ENCODE measurements at regions not wholly inside any gene's neighbourhood (a gene's known extent, or its start where the extent isn't known, plus 50 kb on each side); places are given as distances from the start of the nearest gene placed in this dataset.

DNA sequence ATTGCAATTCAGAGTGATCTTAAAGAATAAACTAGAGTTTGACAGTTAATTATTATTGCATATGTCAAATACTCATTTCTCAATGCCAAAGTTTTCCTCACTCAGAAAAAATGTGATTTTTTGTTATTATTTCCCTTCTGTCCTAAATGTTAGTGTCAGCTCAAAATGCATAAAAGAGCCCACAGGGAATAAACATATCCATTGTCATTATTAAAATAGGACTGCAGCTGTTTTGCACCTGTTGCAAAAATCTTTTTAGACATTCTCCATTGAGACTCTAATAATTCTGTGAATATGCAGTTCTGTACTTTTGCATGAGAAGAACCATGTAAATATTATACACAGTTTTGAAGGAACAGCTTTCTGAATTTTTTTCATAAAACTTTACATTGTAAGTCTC lies 540.0 kb upstream of the SLC39A10 start:
- no peaks in the 10 kb centered on the region for H3K9me2 ChIP-seq (replicated peaks; ENCODE audit: insufficient read depth)
- H3K4me2 ChIP-seq = no peak overlapping the region
- no peak for TF ChIP-seq EZH2phosphoT487 (IDR thresholded peaks at IDR 0.05; ENCODE audit: low read depth, severe bottlenecking, unreplicated experiment)
- no peak for TF ChIP-seq EZH2 (IDR thresholded peaks at IDR 0.05; ENCODE audit: borderline replicate concordance)
- TF ChIP-seq, protein P1, sequence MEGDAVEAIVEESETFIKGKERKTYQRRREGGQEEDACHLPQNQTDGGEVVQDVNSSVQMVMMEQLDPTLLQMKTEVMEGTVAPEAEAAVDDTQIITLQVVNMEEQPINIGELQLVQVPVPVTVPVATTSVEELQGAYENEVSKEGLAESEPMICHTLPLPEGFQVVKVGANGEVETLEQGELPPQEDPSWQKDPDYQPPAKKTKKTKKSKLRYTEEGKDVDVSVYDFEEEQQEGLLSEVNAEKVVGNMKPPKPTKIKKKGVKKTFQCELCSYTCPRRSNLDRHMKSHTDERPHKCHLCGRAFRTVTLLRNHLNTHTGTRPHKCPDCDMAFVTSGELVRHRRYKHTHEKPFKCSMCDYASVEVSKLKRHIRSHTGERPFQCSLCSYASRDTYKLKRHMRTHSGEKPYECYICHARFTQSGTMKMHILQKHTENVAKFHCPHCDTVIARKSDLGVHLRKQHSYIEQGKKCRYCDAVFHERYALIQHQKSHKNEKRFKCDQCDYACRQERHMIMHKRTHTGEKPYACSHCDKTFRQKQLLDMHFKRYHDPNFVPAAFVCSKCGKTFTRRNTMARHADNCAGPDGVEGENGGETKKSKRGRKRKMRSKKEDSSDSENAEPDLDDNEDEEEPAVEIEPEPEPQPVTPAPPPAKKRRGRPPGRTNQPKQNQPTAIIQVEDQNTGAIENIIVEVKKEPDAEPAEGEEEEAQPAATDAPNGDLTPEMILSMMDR (IDR thresholded peaks at IDR 0.05; ENCODE audit: poor library complexity) = no peak
- no peaks in the 10 kb centered on the region for H3K4me1 ChIP-seq (ENCODE audit: insufficient read depth)
- no peaks in the 10 kb centered on the region for H3K36me3 ChIP-seq (replicated peaks; ENCODE audit: insufficient read depth, low read depth)
- H4K20me1 ChIP-seq (ENCODE audit: insufficient read depth, poor library complexity, severe bottlenecking) = no peaks in the 10 kb centered on the region
- no peak overlapping the region for H2AFZ ChIP-seq
- no peaks in the 10 kb centered on the region for H3K27me3 ChIP-seq
- H3K27ac ChIP-seq = no peak overlapping the region
- DNase-seq (ENCODE audit: low spot score) = no peak
- no peaks in the 10 kb centered on the region for H3K9me3 ChIP-seq (ENCODE audit: low read depth)
- no peak overlapping the region for H3K4me3 ChIP-seq
- H3K79me2 ChIP-seq = no peaks in the 10 kb centered on the region

DNA sequence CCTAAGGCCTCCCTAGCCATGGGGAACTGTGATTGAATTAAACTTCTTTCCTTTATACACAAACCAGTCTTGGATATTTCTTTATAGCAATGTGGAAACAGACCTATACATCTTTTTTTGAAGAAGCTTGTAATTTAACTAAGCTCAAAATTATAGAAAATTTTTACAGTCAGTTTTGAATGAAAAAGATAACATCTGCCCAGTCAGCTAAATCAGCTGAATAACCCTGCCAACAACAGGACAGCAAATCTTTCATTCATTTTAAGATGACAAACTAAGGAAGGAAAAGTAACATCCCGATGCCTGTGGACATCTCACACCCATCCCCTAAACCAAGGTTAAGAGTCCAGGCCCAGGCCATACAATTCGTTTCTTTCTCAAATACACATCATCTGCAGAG lies 541.3 kb upstream of the SLC39A10 start:
- Histone ChIP-seq H3K4me1 (ENCODE audit: insufficient read depth) (no peaks in the 10 kb centered on the region), H3K36me3 (replicated peaks; ENCODE audit: insufficient read depth, low read depth) (no peaks in the 10 kb centered on the region), H3K79me2 (no peaks in the 10 kb centered on the region), H3K27me3 (no peaks in the 10 kb centered on the region), H3K9me2 (replicated peaks; ENCODE audit: insufficient read depth) (no peaks in the 10 kb centered on the region), H3K27ac (no peak overlapping the region), H3K9me3 (ENCODE audit: low read depth) (no peaks in the 10 kb centered on the region), H3K4me2 (no peak overlapping the region), H4K20me1 (ENCODE audit: insufficient read depth, poor library complexity, severe bottlenecking) (no peaks in the 10 kb centered on the region), H3K4me3 (no peak overlapping the region), H2AFZ (no peak overlapping the region)
- whole genome bisulfite sequencing (ENCODE audit: low lambda C conversion rate, missing lambda C conversion rate) = 36% methylated on average over 2 of the region's 2 CpGs
- no peak for TF ChIP-seq EZH2phosphoT487 (IDR thresholded peaks at IDR 0.05; ENCODE audit: low read depth, severe bottlenecking, unreplicated experiment)
- TF ChIP-seq EZH2 (IDR thresholded peaks at IDR 0.05; ENCODE audit: borderline replicate concordance) = no peak
- TF ChIP-seq, protein P1 (IDR thresholded peaks at IDR 0.05; ENCODE audit: poor library complexity) = no peak
- no peak for DNase-seq (ENCODE audit: low spot score)

DNA sequence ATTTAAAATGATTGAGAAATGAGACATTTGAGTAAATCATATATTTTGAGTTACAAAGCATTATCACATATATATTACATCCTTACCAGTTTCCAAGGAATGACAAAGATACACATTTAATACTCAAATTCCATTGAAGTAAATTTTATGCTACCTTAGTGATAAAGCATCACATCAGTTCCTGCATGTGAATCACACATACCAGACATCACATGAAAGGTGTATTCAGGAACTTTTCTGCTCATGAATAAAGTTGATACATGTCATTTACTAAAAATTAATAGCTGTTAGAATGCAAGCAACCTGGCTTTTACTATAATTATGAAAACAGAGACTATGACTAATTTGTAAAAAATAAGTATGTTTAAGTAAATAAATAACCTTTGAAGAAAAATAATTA lies 548.8 kb upstream of the SLC39A10 start:
- Histone ChIP-seq H3K4me3 (no peak overlapping the region), H3K36me3 (replicated peaks; ENCODE audit: insufficient read depth, low read depth) (no peaks in the 10 kb centered on the region), H3K79me2 (no peaks in the 10 kb centered on the region), H3K9me2 (replicated peaks; ENCODE audit: insufficient read depth) (no peaks in the 10 kb centered on the region), H3K4me1 (ENCODE audit: insufficient read depth) (no peaks in the 10 kb centered on the region), H4K20me1 (ENCODE audit: insufficient read depth, poor library complexity, severe bottlenecking) (no peaks in the 10 kb centered on the region), H3K27ac (no peak overlapping the region), H3K9me3 (ENCODE audit: low read depth) (no peaks in the 10 kb centered on the region), H2AFZ (no peak overlapping the region), H3K27me3 (no peaks in the 10 kb centered on the region), H3K4me2 (no peak overlapping the region)
- TF ChIP-seq, protein P1 (IDR thresholded peaks at IDR 0.05; ENCODE audit: poor library complexity) = no peak
- TF ChIP-seq EZH2 (IDR thresholded peaks at IDR 0.05; ENCODE audit: borderline replicate concordance) = no peak
- no peak for TF ChIP-seq EZH2phosphoT487 (IDR thresholded peaks at IDR 0.05; ENCODE audit: low read depth, severe bottlenecking, unreplicated experiment)
- no peak for DNase-seq (ENCODE audit: low spot score)

DNA sequence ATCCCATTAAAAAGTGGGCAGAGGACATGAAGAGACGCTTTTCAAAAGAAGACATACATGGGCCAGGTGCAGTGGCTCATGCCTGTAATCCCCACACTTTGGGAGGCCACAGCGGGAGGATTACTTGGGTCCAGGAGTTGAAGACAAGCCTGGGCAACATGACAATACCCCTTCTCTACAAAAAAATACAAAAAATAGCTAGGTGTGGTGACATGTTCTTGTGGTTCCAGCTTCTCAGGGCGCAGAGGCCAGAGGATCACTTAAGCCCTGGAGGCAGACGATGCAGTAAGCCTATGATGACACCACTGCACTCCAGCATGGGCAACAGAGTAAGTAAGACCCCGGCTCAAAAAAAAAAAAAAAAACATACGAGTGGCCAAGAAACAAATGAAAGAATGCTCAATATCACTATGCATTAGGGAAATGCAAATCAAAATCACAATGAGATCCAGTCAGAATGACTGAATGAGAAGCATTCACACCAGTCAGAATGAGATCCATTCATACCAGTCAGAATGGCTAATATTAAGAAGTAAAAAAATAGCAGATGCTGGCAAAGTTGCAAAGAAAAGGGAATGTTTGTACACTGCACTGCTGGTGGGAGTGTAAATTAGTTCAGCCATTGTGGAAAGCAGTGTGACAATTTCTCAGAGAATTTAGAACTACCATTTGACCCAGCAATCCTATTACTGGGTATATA lies 550.2 kb upstream of the SLC39A10 start:
- no peak overlapping the region for H3K4me3 ChIP-seq
- H3K27me3 ChIP-seq = no peaks in the 10 kb centered on the region
- H3K9me2 ChIP-seq (replicated peaks; ENCODE audit: insufficient read depth) = no peaks in the 10 kb centered on the region
- H2AFZ ChIP-seq = no peak overlapping the region
- TF ChIP-seq EZH2phosphoT487 (IDR thresholded peaks at IDR 0.05; ENCODE audit: low read depth, severe bottlenecking, unreplicated experiment) = no peak
- TF ChIP-seq EZH2 (IDR thresholded peaks at IDR 0.05; ENCODE audit: borderline replicate concordance) = no peak
- TF ChIP-seq, protein P1 (IDR thresholded peaks at IDR 0.05; ENCODE audit: poor library complexity) = no peak
- H3K4me2 ChIP-seq = no peak overlapping the region
- no peak overlapping the region for H3K27ac ChIP-seq
- H3K4me1 ChIP-seq (ENCODE audit: insufficient read depth) = no peaks in the 10 kb centered on the region
- no peak for DNase-seq (ENCODE audit: low spot score)
- no peaks in the 10 kb centered on the region for H3K36me3 ChIP-seq (replicated peaks; ENCODE audit: insufficient read depth, low read depth)
- H3K9me3 ChIP-seq (ENCODE audit: low read depth) = no peaks in the 10 kb centered on the region
- no peaks in the 10 kb centered on the region for H4K20me1 ChIP-seq (ENCODE audit: insufficient read depth, poor library complexity, severe bottlenecking)
- 90% methylated on average over 6 of the region's 6 CpGs for WGBS (ENCODE audit: low lambda C conversion rate, missing lambda C conversion rate)
- no peaks in the 10 kb centered on the region for H3K79me2 ChIP-seq

Data from hepatocyte (in vitro differentiated cells).